ENCODE measurements at regions not wholly inside any gene's neighbourhood (a gene's known extent, or its start where the extent isn't known, plus 50 kb on each side); places are given as distances from the start of the nearest gene placed in this dataset.

DNA sequence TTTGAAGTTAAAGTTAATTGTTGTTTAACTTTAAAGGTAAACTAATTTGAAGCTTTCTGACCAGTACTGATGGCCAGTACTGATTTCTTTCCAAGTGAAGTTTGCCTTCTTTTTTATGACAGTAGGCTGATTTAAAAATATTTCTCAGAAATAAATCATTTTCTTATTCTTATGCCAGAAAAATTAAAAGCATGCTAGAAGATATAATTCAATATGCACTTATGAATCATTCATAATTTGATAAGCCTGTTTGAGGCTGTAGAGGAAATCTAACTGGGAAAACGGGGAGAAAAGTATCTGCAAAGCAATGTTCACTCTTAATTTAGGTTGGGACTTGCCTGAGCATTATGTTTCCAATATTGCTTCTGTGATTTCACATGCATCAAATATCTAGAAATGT, 1112.0 kb upstream of the INTU start:
- TF ChIP-seq, protein P1, sequence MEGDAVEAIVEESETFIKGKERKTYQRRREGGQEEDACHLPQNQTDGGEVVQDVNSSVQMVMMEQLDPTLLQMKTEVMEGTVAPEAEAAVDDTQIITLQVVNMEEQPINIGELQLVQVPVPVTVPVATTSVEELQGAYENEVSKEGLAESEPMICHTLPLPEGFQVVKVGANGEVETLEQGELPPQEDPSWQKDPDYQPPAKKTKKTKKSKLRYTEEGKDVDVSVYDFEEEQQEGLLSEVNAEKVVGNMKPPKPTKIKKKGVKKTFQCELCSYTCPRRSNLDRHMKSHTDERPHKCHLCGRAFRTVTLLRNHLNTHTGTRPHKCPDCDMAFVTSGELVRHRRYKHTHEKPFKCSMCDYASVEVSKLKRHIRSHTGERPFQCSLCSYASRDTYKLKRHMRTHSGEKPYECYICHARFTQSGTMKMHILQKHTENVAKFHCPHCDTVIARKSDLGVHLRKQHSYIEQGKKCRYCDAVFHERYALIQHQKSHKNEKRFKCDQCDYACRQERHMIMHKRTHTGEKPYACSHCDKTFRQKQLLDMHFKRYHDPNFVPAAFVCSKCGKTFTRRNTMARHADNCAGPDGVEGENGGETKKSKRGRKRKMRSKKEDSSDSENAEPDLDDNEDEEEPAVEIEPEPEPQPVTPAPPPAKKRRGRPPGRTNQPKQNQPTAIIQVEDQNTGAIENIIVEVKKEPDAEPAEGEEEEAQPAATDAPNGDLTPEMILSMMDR (IDR thresholded peaks at IDR 0.05), result no peak
- TF ChIP-seq ZFX (IDR thresholded peaks at IDR 0.05; ENCODE audit: borderline replicate concordance), result no peak

Data from 22Rv1 (cell line).